SK-N-SH (cell line): ENCODE measurements at regions not wholly inside any gene's neighbourhood (a gene's known extent, or its start where the extent isn't known, plus 50 kb on each side); places are given as distances from the start of the nearest gene placed in this dataset.

Experiments used
- CTCF ChIA-PET: fragments of 300-600, 350-600 bp; formaldehyde crosslinking; extraction: SDS; loops from one replicate; lab custom pipeline; 2021; lab: Yijun Ruan, JAX
- POLR2A ChIA-PET: fragments of 350-600 bp; sonication (Branson Sonifier 250); formaldehyde crosslinking; extraction: SDS; loops from one replicate; lab custom pipeline; 2020; ENCODE audit warnings: antibody characterized with exemption, inconsistent platforms; lab: Yijun Ruan, JAX
- DNase-seq: peaks from one replicate; pipeline ENCODE4 v3.0.0; 2012
- H2AFZ ChIP-seq: fragments of 200-600 bp; sonication (generic); 2 replicates; pipeline ENCODE4 v1.8.1; 2016; ENCODE audit warnings: antibody characterized with exemption, mild to moderate bottlenecking, low read depth
- H3F3A ChIP-seq: fragments of 200-600 bp; sonication (generic); replicated peaks from 2 replicates; pipeline ENCODE3; 2016; ENCODE audit warnings: antibody characterized with exemption, mild to moderate bottlenecking; ENCODE audit not compliant: insufficient read depth
- H3K27ac ChIP-seq, 2 experiments: fragments of 200-500 bp in 1 of 2; fragments of 200-600 bp in 1 of 2; sonication (Bioruptor generic) in 1 of 2; sonication (generic), shearing (Covaris generic) in 1 of 2; 2 replicates each; pipeline versions ENCODE4 v1.5.1 to v1.6.1; 2014 to 2016; ENCODE audit warnings: low read depth in 2 of 2, inconsistent platforms in 1 of 2, low read length in 1 of 2, mild to moderate bottlenecking in 1 of 2, mixed read lengths in 1 of 2
- H3K27me3 ChIP-seq: fragments of 200-600 bp; sonication (generic), shearing (Covaris generic); 2 replicates; pipeline ENCODE4 v1.6.1; 2016; ENCODE audit warnings: mixed run types; ENCODE audit not compliant: insufficient read depth
- H3K36me3 ChIP-seq, 2 experiments: fragments of 200-500 bp in 1 of 2; fragments of 200-600 bp in 1 of 2; sonication (Bioruptor generic) in 1 of 2; sonication (generic) in 1 of 2; replicated peaks in 1 of 2; 2 replicates each; pipeline versions ENCODE3 to v1.5.1; 2014 to 2016; ENCODE audit warnings: low read length in 1 of 2, mild to moderate bottlenecking in 1 of 2; ENCODE audit not compliant: insufficient read depth in 2 of 2, control insufficient read depth in 1 of 2
- H3K4me1 ChIP-seq, 2 experiments: fragments of 200-500 bp in 1 of 2; fragments of 200-600 bp in 1 of 2; sonication (Bioruptor generic) in 1 of 2; sonication (generic), shearing (Covaris generic) in 1 of 2; 2 replicates each; pipeline versions ENCODE4 v1.5.1 to v1.6.1; 2014 to 2016; ENCODE audit warnings: low read depth in 1 of 2, low read length in 1 of 2, mixed run types in 1 of 2; ENCODE audit not compliant: insufficient read depth in 2 of 2, control insufficient read depth in 1 of 2
- H3K4me2 ChIP-seq: fragments of 200-600 bp; sonication (generic), shearing (Covaris generic); 2 replicates; pipeline ENCODE4 v1.6.1; 2017; ENCODE audit warnings: mixed run types
- H3K4me3 ChIP-seq, 2 experiments: fragments of 200-500 bp in 1 of 2; fragments of 200-600 bp in 1 of 2; sonication (Bioruptor generic) in 1 of 2; sonication (generic), shearing (Covaris generic) in 1 of 2; 2 replicates each; pipeline versions ENCODE4 v1.5.1 to v1.8.1; 2014 to 2016; ENCODE audit warnings: low read depth in 2 of 2, inconsistent platforms in 1 of 2, low read length in 1 of 2, mild to moderate bottlenecking in 1 of 2, mixed read lengths in 1 of 2, moderate library complexity in 1 of 2
- H3K79me2 ChIP-seq: fragments of 200-600 bp; sonication (generic); 2 replicates; pipeline ENCODE4 v1.8.1; 2017; ENCODE audit warnings: mild to moderate bottlenecking; ENCODE audit not compliant: insufficient read depth
- H3K9ac ChIP-seq: fragments of 200-600 bp; sonication (generic); 2 replicates; pipeline ENCODE4 v1.6.1; 2017; ENCODE audit warnings: mixed run types
- H3K9me2 ChIP-seq: fragments of 200-600 bp; sonication (generic); 2 replicates; pipeline ENCODE4 v1.6.1; 2017; ENCODE audit warnings: mixed run types
- H3K9me3 ChIP-seq: fragments of 200-600 bp; sonication (generic); 2 replicates; pipeline ENCODE4 v1.6.1; 2017; ENCODE audit warnings: mixed run types, mild to moderate bottlenecking, moderate library complexity
- H4K20me1 ChIP-seq: fragments of 200-600 bp; sonication (generic); 2 replicates; pipeline ENCODE4 v1.6.1; 2017; ENCODE audit warnings: mild to moderate bottlenecking, mixed run types; ENCODE audit not compliant: insufficient read depth
- EP300 ChIP-seq, 2 experiments: IDR thresholded peaks; 2 replicates each; pipeline versions ENCODE4 v1.4.0 to v1.6.1; 2012; ENCODE audit warnings: borderline replicate concordance in 1 of 2, low read depth in 1 of 2, low read length in 1 of 2
- EZH2phosphoT487 ChIP-seq: fragments of 200-600 bp; sonication (generic); IDR thresholded peaks from 2 replicates; pipeline ENCODE4 v1.6.1; 2017; ENCODE audit warnings: low read depth, mixed run types, mild to moderate bottlenecking, antibody characterized with exemption, moderate library complexity, borderline replicate concordance
- FOSL2 ChIP-seq: IDR thresholded peaks from 2 replicates; pipeline ENCODE4 v1.4.0; 2012; ENCODE audit warnings: low read depth, mild to moderate bottlenecking, moderate library complexity, borderline replicate concordance
- FOXJ3 ChIP-seq: sonication (generic); formaldehyde crosslinking; IDR thresholded peaks from 2 replicates; pipeline ENCODE4 v1.5.1; 2020; ENCODE audit warnings: mild to moderate bottlenecking, missing genetic modification reagents
- FOXM1 ChIP-seq: IDR thresholded peaks from 2 replicates; pipeline ENCODE4 v1.4.0; 2012; ENCODE audit warnings: low read depth, mild to moderate bottlenecking
- IRF3 ChIP-seq: fragments of 150-350 bp; IDR thresholded peaks from 2 replicates; pipeline ENCODE4 v1.6.1; 2016; ENCODE audit warnings: mild to moderate bottlenecking, low read depth, low read length
- JUND ChIP-seq: IDR thresholded peaks from 2 replicates; pipeline ENCODE4 v1.4.0; 2012
- MEF2A ChIP-seq: IDR thresholded peaks from 2 replicates; pipeline ENCODE4 v1.4.0; 2012; ENCODE audit warnings: low read depth, borderline replicate concordance
- NFIC ChIP-seq: IDR thresholded peaks from 2 replicates; pipeline ENCODE4 v1.4.0; 2012; ENCODE audit warnings: borderline replicate concordance
- NRF1 ChIP-seq: IDR thresholded peaks from 2 replicates; pipeline ENCODE4 v1.6.1; 2012; ENCODE audit warnings: low read depth, mild to moderate bottlenecking, low read length
- POLR2AphosphoS5 ChIP-seq: IDR thresholded peaks from 2 replicates; pipeline ENCODE4 v1.6.1; 2012; ENCODE audit warnings: low read depth, low read length
- RCOR1 ChIP-seq: fragments of 150-350 bp; IDR thresholded peaks from 2 replicates; pipeline ENCODE4 v1.6.1; 2017; ENCODE audit warnings: antibody characterized with exemption, low read length
- SIN3A ChIP-seq: IDR thresholded peaks from 2 replicates; pipeline ENCODE4 v1.6.1; 2012; ENCODE audit warnings: low read depth, mild to moderate bottlenecking, low read length, moderate library complexity, borderline replicate concordance
- SMC3 ChIP-seq: IDR thresholded peaks from 2 replicates; pipeline ENCODE4 v1.6.1; 2012; ENCODE audit warnings: low read depth, low read length, improper control_type of control experiment
- TCF12 ChIP-seq: IDR thresholded peaks from 2 replicates; pipeline ENCODE4 v1.4.0; 2012
- TEAD4 ChIP-seq: IDR thresholded peaks from 2 replicates; pipeline ENCODE4 v1.4.0; 2012; ENCODE audit warnings: mild to moderate bottlenecking, borderline replicate concordance; ENCODE audit not compliant: insufficient read depth
- WGBS: methylation state at CpG from one replicate; pipeline ENCODE4 v1.1.6; 2017; ENCODE audit warnings: low lambda C conversion rate; 5-methylcytosine and 5-hydroxymethylcytosine counted together
- TF ChIP-seq, protein P1 (sequence below): fragments of 150-350 bp; IDR thresholded peaks from 2 replicates; pipeline ENCODE4 v1.6.1; 2017; ENCODE audit warnings: antibody characterized with exemption, low read length, low read depth, borderline replicate concordance
- TF ChIP-seq, protein P2 (sequence below): IDR thresholded peaks from 2 replicates; pipeline ENCODE4 v1.4.0; 2012; ENCODE audit warnings: low read depth
- TF ChIP-seq, protein P3 (sequence below): IDR thresholded peaks from 2 replicates; pipeline ENCODE4 v1.6.1; 2012; ENCODE audit warnings: mild to moderate bottlenecking, low read depth, low read length, moderate library complexity

GRCh38 chr4:30001628-30002027, 718.5 kb upstream of the PCDH7 start:
- H2AFZ ChIP-seq: no peak overlapping the region
- no peaks in the 10 kb centered on the region for H3F3A ChIP-seq
- no peaks in the 10 kb centered on the region for H3K9me3 ChIP-seq
- H3K9ac ChIP-seq: no peak overlapping the region
- WGBS: 6% methylated on average over 1 of the region's 1 CpG
- TF ChIP-seq TCF12 (no peak), JUND (no peak), MEF2A (no peak), SMC3 (no peak), POLR2AphosphoS5 (no peak)
- TF ChIP-seq, protein P1, sequence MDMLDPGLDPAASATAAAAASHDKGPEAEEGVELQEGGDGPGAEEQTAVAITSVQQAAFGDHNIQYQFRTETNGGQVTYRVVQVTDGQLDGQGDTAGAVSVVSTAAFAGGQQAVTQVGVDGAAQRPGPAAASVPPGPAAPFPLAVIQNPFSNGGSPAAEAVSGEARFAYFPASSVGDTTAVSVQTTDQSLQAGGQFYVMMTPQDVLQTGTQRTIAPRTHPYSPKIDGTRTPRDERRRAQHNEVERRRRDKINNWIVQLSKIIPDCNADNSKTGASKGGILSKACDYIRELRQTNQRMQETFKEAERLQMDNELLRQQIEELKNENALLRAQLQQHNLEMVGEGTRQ: no peak
- no peak overlapping the region for H3K27ac ChIP-seq
- H3K4me3 ChIP-seq: no peak overlapping the region
- ChIA-PET POLR2A (no interaction called here), CTCF (no interaction called here)
- H3K4me1 ChIP-seq: no peaks in the 10 kb centered on the region
- H3K4me2 ChIP-seq: no peak overlapping the region
- H4K20me1 ChIP-seq: no peaks in the 10 kb centered on the region
- H3K79me2 ChIP-seq: no peaks in the 10 kb centered on the region
- H3K36me3 ChIP-seq: no peaks in the 10 kb centered on the region
- H3K9me2 ChIP-seq: no peaks in the 10 kb centered on the region
- no peaks in the 10 kb centered on the region for H3K27me3 ChIP-seq
- DNase-seq: no peak

GRCh38 chr4:30002341-30002740, 717.8 kb upstream of the PCDH7 start:
- Histone ChIP-seq H2AFZ (no peak overlapping the region), H4K20me1 (no peaks in the 10 kb centered on the region), H3K9me2 (no peaks in the 10 kb centered on the region), H3F3A (no peaks in the 10 kb centered on the region), H3K36me3 (no peaks in the 10 kb centered on the region), H3K9ac (no peak overlapping the region), H3K27me3 (no peaks in the 10 kb centered on the region), H3K4me3 (no peak overlapping the region), H3K4me1 (no peaks in the 10 kb centered on the region), H3K4me2 (no peak overlapping the region), H3K27ac (no peak overlapping the region), H3K79me2 (no peaks in the 10 kb centered on the region), H3K9me3 (no peaks in the 10 kb centered on the region)
- TF ChIP-seq FOXM1 (no peak), SIN3A (no peak), JUND (no peak), EZH2phosphoT487 (no peak), RCOR1 (no peak), FOSL2 (no peak), IRF3 (no peak), TEAD4 (no peak), FOXJ3 (no peak), NRF1 (no peak), POLR2AphosphoS5 (no peak), NFIC (no peak), SMC3 (no peak), EP300 (IDR thresholded peaks at IDR 0.05; ENCODE audit: borderline replicate concordance in 1 of 2, low read depth in 1 of 2, low read length in 1 of 2) (no peak)
- TF ChIP-seq, protein P2, sequence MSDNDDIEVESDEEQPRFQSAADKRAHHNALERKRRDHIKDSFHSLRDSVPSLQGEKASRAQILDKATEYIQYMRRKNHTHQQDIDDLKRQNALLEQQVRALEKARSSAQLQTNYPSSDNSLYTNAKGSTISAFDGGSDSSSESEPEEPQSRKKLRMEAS: no peak
- TF ChIP-seq, protein P1: no peak
- TF ChIP-seq, protein P3, sequence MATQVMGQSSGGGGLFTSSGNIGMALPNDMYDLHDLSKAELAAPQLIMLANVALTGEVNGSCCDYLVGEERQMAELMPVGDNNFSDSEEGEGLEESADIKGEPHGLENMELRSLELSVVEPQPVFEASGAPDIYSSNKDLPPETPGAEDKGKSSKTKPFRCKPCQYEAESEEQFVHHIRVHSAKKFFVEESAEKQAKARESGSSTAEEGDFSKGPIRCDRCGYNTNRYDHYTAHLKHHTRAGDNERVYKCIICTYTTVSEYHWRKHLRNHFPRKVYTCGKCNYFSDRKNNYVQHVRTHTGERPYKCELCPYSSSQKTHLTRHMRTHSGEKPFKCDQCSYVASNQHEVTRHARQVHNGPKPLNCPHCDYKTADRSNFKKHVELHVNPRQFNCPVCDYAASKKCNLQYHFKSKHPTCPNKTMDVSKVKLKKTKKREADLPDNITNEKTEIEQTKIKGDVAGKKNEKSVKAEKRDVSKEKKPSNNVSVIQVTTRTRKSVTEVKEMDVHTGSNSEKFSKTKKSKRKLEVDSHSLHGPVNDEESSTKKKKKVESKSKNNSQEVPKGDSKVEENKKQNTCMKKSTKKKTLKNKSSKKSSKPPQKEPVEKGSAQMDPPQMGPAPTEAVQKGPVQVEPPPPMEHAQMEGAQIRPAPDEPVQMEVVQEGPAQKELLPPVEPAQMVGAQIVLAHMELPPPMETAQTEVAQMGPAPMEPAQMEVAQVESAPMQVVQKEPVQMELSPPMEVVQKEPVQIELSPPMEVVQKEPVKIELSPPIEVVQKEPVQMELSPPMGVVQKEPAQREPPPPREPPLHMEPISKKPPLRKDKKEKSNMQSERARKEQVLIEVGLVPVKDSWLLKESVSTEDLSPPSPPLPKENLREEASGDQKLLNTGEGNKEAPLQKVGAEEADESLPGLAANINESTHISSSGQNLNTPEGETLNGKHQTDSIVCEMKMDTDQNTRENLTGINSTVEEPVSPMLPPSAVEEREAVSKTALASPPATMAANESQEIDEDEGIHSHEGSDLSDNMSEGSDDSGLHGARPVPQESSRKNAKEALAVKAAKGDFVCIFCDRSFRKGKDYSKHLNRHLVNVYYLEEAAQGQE: no peak
- ChIA-PET POLR2A (no interaction called here), CTCF (no interaction called here)
- no peak for DNase-seq
- 2% methylated on average over 3 of the region's 3 CpGs for whole genome bisulfite sequencing
